Karpas-422 (cell line): ENCODE measurements at regions not wholly inside any gene's neighbourhood (a gene's known extent, or its start where the extent isn't known, plus 50 kb on each side); places are given as distances from the start of the nearest gene placed in this dataset.

Experiments used
- DNase-seq: peaks from one replicate; pipeline ENCODE4 v3.0.0-alpha.2; 2015
- H2AFZ ChIP-seq: fragments of 200-600 bp; sonication (generic); 2 replicates; pipeline ENCODE4 v1.6.1; 2014; ENCODE audit warnings: antibody characterized with exemption, low read length, mixed read lengths
- H3K27ac ChIP-seq: fragments of 200-600 bp; sonication (generic); 2 replicates; pipeline ENCODE4 v1.5.1; 2014; ENCODE audit warnings: mild to moderate bottlenecking, low read length, moderate library complexity
- H3K27me3 ChIP-seq: fragments of 200-600 bp; sonication (generic); 2 replicates; pipeline ENCODE4 v1.6.1; 2014; ENCODE audit warnings: low read length, mixed read lengths
- H3K36me3 ChIP-seq: fragments of 200-600 bp; sonication (generic); 2 replicates; pipeline ENCODE4 v1.6.1; 2014; ENCODE audit warnings: low read length, mixed read lengths; ENCODE audit not compliant: insufficient read depth
- H3K4me1 ChIP-seq: fragments of 200-600 bp; sonication (generic); 2 replicates; pipeline ENCODE4 v1.6.1; 2014; ENCODE audit warnings: mild to moderate bottlenecking, low read length, mixed read lengths
- H3K4me2 ChIP-seq: fragments of 200-600 bp; sonication (generic); 2 replicates; pipeline ENCODE4 v1.6.1; 2014; ENCODE audit warnings: low read length, low read depth, mild to moderate bottlenecking; ENCODE audit not compliant: poor library complexity, severe bottlenecking
- H3K4me3 ChIP-seq: fragments of 200-600 bp; sonication (generic); 2 replicates; pipeline ENCODE4 v1.5.1; 2014; ENCODE audit warnings: mild to moderate bottlenecking, antibody characterized with exemption, low read length, mixed read lengths
- H3K79me2 ChIP-seq: fragments of 200-600 bp; sonication (generic); 2 replicates; pipeline ENCODE4 v1.6.1; 2014; ENCODE audit warnings: mild to moderate bottlenecking, low read length, mixed read lengths
- H3K9ac ChIP-seq: fragments of 200-600 bp; sonication (generic); 2 replicates; pipeline ENCODE4 v1.6.0; 2014; ENCODE audit warnings: low read length
- H3K9me2 ChIP-seq: fragments of 200-600 bp; sonication (generic), shearing (Covaris generic); replicated peaks from 2 replicates; pipeline ENCODE4 v1.6.0; 2014; ENCODE audit warnings: mild to moderate bottlenecking, low read length, moderate library complexity; ENCODE audit not compliant: insufficient read depth
- H3K9me3 ChIP-seq: fragments of 300-700, 200-600 bp; sonication (generic); 2 replicates; pipeline ENCODE4 v1.6.1; 2014; ENCODE audit warnings: low read length, mixed read lengths
- H4K20me1 ChIP-seq: fragments of 200-600 bp; sonication (generic); 2 replicates; pipeline ENCODE4 v1.6.1; 2014; ENCODE audit warnings: mild to moderate bottlenecking, antibody characterized with exemption, low read length, low read depth; ENCODE audit not compliant: insufficient read depth

GRCh38 chr17:77316651-77317050 lies 175.9 kb downstream of the SEC14L1 start:
- Histone ChIP-seq H2AFZ (no peak overlapping the region), H3K79me2 (no peaks in the 10 kb centered on the region), H3K27me3 (no peaks in the 10 kb centered on the region; the same call in 1 of the 2 replicates), H4K20me1 (no peaks in the 10 kb centered on the region), H3K4me1 (peaks cover 38% of the 10 kb centered on the region), H3K36me3 (no peaks in the 10 kb centered on the region), H3K4me2 (no peak overlapping the region), H3K9ac (no peak overlapping the region), H3K9me3 (no peaks in the 10 kb centered on the region), H3K9me2 (no peaks in the 10 kb centered on the region), H3K4me3 (no peak overlapping the region), H3K27ac (no peak overlapping the region)
- no peak for DNase-seq

- Histone ChIP-seq H3K79me2 (no peaks in the 10 kb centered on the region), H2AFZ (no peak overlapping the region), H3K4me1 (peaks cover 39% of the 10 kb centered on the region), H3K9ac (no peak overlapping the region), H4K20me1 (no peaks in the 10 kb centered on the region), H3K36me3 (no peaks in the 10 kb centered on the region), H3K9me3 (no peaks in the 10 kb centered on the region), H3K4me3 (no peak overlapping the region), H3K27ac (no peak overlapping the region), H3K4me2 (no peak overlapping the region), H3K27me3 (no peaks in the 10 kb centered on the region; the same call in 1 of the 2 replicates), H3K9me2 (no peaks in the 10 kb centered on the region)
- DNase-seq, result no peak
These were observed 176.5 kb downstream of the SEC14L1 start for GRCh38 chr17:77317091-77317750.

- no peak for DNase-seq
- Histone ChIP-seq H3K9ac (no peak overlapping the region), H3K9me2 (no peaks in the 10 kb centered on the region), H3K27ac (no peak overlapping the region), H3K9me3 (no peaks in the 10 kb centered on the region), H3K79me2 (no peaks in the 10 kb centered on the region), H3K4me3 (no peak overlapping the region), H3K4me1 (peaks cover 47% of the 10 kb centered on the region), H3K4me2 (no peak overlapping the region), H3K27me3 (no peaks in the 10 kb centered on the region; the same call in 1 of the 2 replicates), H3K36me3 (no peaks in the 10 kb centered on the region), H2AFZ (no peak overlapping the region), H4K20me1 (0 out of 2 replicates have a peak, but pooled peaks cover under 1% of the 10 kb centered on the region)
These were observed 177.3 kb downstream of the SEC14L1 start for GRCh38 chr17:77318021-77318420.

GRCh38 chr17:77318491-77319210 lies 177.9 kb downstream of the SEC14L1 start:
- no peak overlapping the region for H3K27ac ChIP-seq
- H3K4me3 ChIP-seq, result no peak overlapping the region
- H4K20me1 ChIP-seq, result 0 out of 2 replicates have a peak, but pooled peaks cover 3% of the 10 kb centered on the region
- H3K9me3 ChIP-seq, result no peaks in the 10 kb centered on the region
- H3K4me2 ChIP-seq, result no peak overlapping the region
- no peaks in the 10 kb centered on the region for H3K79me2 ChIP-seq
- no peaks in the 10 kb centered on the region for H3K36me3 ChIP-seq
- no peaks in the 10 kb centered on the region for H3K9me2 ChIP-seq
- H2AFZ ChIP-seq, result no peak overlapping the region
- no peaks in the 10 kb centered on the region; the same call in 1 of the 2 replicates for H3K27me3 ChIP-seq
- H3K4me1 ChIP-seq, result peaks cover 54% of the 10 kb centered on the region
- H3K9ac ChIP-seq, result no peak overlapping the region
- DNase-seq, result peak; percentile 56

GRCh38 chr17:77319211-77320043 lies 178.7 kb downstream of the SEC14L1 start:
- Histone ChIP-seq H3K36me3 (no peaks in the 10 kb centered on the region), H3K9me2 (no peaks in the 10 kb centered on the region), H4K20me1 (0 out of 2 replicates have a peak, but pooled peaks cover 3% of the 10 kb centered on the region), H3K4me2 (peak overlapping the region; percentile 69), H3K27ac (no peak overlapping the region), H3K4me1 (peaks cover 61% of the 10 kb centered on the region), H3K9ac (peak overlapping the region; percentile 56), H3K4me3 (peak overlapping the region; percentile 58; the same call in 1 of the 2 replicates), H3K27me3 (peaks cover 2% of the 10 kb centered on the region; the same call in 1 of the 2 replicates), H3K79me2 (no peaks in the 10 kb centered on the region), H2AFZ (no peak overlapping the region; the same call in 1 of the 2 replicates), H3K9me3 (no peaks in the 10 kb centered on the region)
- peak; percentile 67 for DNase-seq

GRCh38 chr17:77320044-77320440 lies 179.3 kb downstream of the SEC14L1 start:
- Histone ChIP-seq H3K4me1 (peaks cover 67% of the 10 kb centered on the region), H3K4me3 (peak overlapping the region; percentile 58), H3K36me3 (no peaks in the 10 kb centered on the region), H2AFZ (no peak overlapping the region; the same call in 1 of the 2 replicates), H3K4me2 (peak overlapping the region; percentile 69), H3K27me3 (peaks cover 3% of the 10 kb centered on the region; the same call in 1 of the 2 replicates), H4K20me1 (0 out of 2 replicates have a peak, but pooled peaks cover 3% of the 10 kb centered on the region), H3K9ac (peak overlapping the region; percentile 56), H3K9me3 (no peaks in the 10 kb centered on the region), H3K79me2 (no peaks in the 10 kb centered on the region), H3K9me2 (no peaks in the 10 kb centered on the region), H3K27ac (no peak overlapping the region)
- DNase-seq, result no peak

GRCh38 chr17:77320485-77321256 lies 179.9 kb downstream of the SEC14L1 start:
- Histone ChIP-seq H4K20me1 (0 out of 2 replicates have a peak, but pooled peaks cover 3% of the 10 kb centered on the region), H3K4me1 (peaks cover 72% of the 10 kb centered on the region), H3K9me3 (no peaks in the 10 kb centered on the region), H3K79me2 (no peaks in the 10 kb centered on the region), H3K4me3 (peak overlapping the region; percentile 58), H3K9ac (peak overlapping the region; percentile 56), H3K9me2 (no peaks in the 10 kb centered on the region), H3K27me3 (peaks cover 3% of the 10 kb centered on the region; the same call in 1 of the 2 replicates), H2AFZ (0 out of 2 replicates have a peak overlapping the region, but pooled peaks have one; percentile 2), H3K36me3 (no peaks in the 10 kb centered on the region), H3K27ac (no peak overlapping the region), H3K4me2 (peak overlapping the region; percentile 69)
- peak; percentile 78 for DNase-seq
